ENCODE measurements at regions not wholly inside any gene's neighbourhood (a gene's known extent, or its start where the extent isn't known, plus 50 kb on each side); places are given as distances from the start of the nearest gene placed in this dataset.
A peak's percentile ranks its signal among the peaks of the same experiment; 100 is the strongest.

GRCh38 chr5:61777292-61777691, 445.2 kb downstream of the ZSWIM6 start:
- Histone ChIP-seq H2AFZ (ENCODE audit: low read length) (no peak overlapping the region), H3K4me3 (ENCODE audit: low read length in 2 of 2) (no peak overlapping the region), H3K4ac (ENCODE audit: low read length) (no peak overlapping the region), H3K14ac (ENCODE audit: low read length) (no peak overlapping the region), H2BK15ac (ENCODE audit: low read length) (no peak overlapping the region), H2BK12ac (ENCODE audit: low read length) (no peak overlapping the region), H3K9ac (ENCODE audit: low read depth, low read length, poor library complexity) (no peak overlapping the region), H2AK5ac (ENCODE audit: low read depth, low read length) (no peak overlapping the region), H3K4me2 (ENCODE audit: insufficient read depth, low read length, poor library complexity, severe bottlenecking) (no peak overlapping the region), H3K27ac (replicated peaks; ENCODE audit: low read length) (no peak overlapping the region), H4K8ac (ENCODE audit: low read depth, low read length) (no peak overlapping the region), H3K9me3 (replicated peaks in 1 of 2; ENCODE audit: control insufficient read depth in 2 of 2, insufficient read depth in 1 of 2, low read depth in 1 of 2, low read length in 2 of 2) (no peaks in the 10 kb centered on the region), H2BK120ac (ENCODE audit: low read depth, low read length) (no peak overlapping the region), H3K23ac (ENCODE audit: low read depth, low read length, poor library complexity) (no peak overlapping the region), H4K91ac (ENCODE audit: low read depth, low read length, poor library complexity) (no peak overlapping the region), H3K27me3 (ENCODE audit: control insufficient read depth in 3 of 3, insufficient read depth in 3 of 3, low read depth in 1 of 3, low read length in 3 of 3) (no peaks in the 10 kb centered on the region), H3K36me3 (replicated peaks in 1 of 2; ENCODE audit: control insufficient read depth in 2 of 2, insufficient read depth in 2 of 2, low read length in 2 of 2) (no peaks in the 10 kb centered on the region), H3K79me1 (ENCODE audit: low read depth, low read length) (no peaks in the 10 kb centered on the region), H3K4me1 (ENCODE audit: control insufficient read depth in 2 of 2, insufficient read depth in 1 of 2, low read depth in 1 of 2, low read length in 2 of 2) (peaks cover 0 to 5% of the 10 kb centered on the region in 2 donors), H2BK5ac (ENCODE audit: low read length) (no peak overlapping the region), H3K18ac (ENCODE audit: low read length) (no peak overlapping the region)
- no CpG with 5 or more reads among the region's 6 CpGs for WGBS, 2 donors (ENCODE audit: extremely low coverage in 2 of 2, insufficient read length in 2 of 2, insufficient replicate concordance in 1 of 2)
- DNase-seq (ENCODE audit: low spot score) = no peak

- no peaks in the 10 kb centered on the region for H3K9me3 ChIP-seq (replicated peaks in 1 of 2; ENCODE audit: control insufficient read depth in 2 of 2, insufficient read depth in 1 of 2, low read depth in 1 of 2, low read length in 2 of 2)
- H3K79me1 ChIP-seq (ENCODE audit: low read depth, low read length) = no peaks in the 10 kb centered on the region
- H3K4ac ChIP-seq (ENCODE audit: low read length) = no peak overlapping the region
- no peak overlapping the region for H2BK120ac ChIP-seq (ENCODE audit: low read depth, low read length)
- no peak overlapping the region for H3K23ac ChIP-seq (ENCODE audit: low read depth, low read length, poor library complexity)
- H3K18ac ChIP-seq (ENCODE audit: low read length) = no peak overlapping the region
- H2BK5ac ChIP-seq (ENCODE audit: low read length) = no peak overlapping the region
- no peak overlapping the region for H4K8ac ChIP-seq (ENCODE audit: low read depth, low read length)
- H3K36me3 ChIP-seq (replicated peaks in 1 of 2; ENCODE audit: control insufficient read depth in 2 of 2, insufficient read depth in 2 of 2, low read length in 2 of 2) = no peaks in the 10 kb centered on the region
- no peaks in the 10 kb centered on the region for H3K27me3 ChIP-seq (ENCODE audit: control insufficient read depth in 3 of 3, insufficient read depth in 3 of 3, low read depth in 1 of 3, low read length in 3 of 3)
- H3K4me1 ChIP-seq (ENCODE audit: control insufficient read depth in 2 of 2, insufficient read depth in 1 of 2, low read depth in 1 of 2, low read length in 2 of 2) = peaks cover 0 to 5% of the 10 kb centered on the region in 2 donors
- DNase-seq (ENCODE audit: low spot score) = no peak
- no peak overlapping the region for H3K9ac ChIP-seq (ENCODE audit: low read depth, low read length, poor library complexity)
- H3K27ac ChIP-seq (replicated peaks; ENCODE audit: low read length) = no peak overlapping the region
- no peak overlapping the region for H4K91ac ChIP-seq (ENCODE audit: low read depth, low read length, poor library complexity)
- H2AK5ac ChIP-seq (ENCODE audit: low read depth, low read length) = no peak overlapping the region
- H2AFZ ChIP-seq (ENCODE audit: low read length) = peak overlapping the region; percentile 46
- WGBS, 2 donors (ENCODE audit: extremely low coverage in 2 of 2, insufficient read length in 2 of 2, insufficient replicate concordance in 1 of 2) = no CpG with 5 or more reads among the region's 2 CpGs
- H3K4me3 ChIP-seq (ENCODE audit: low read length in 2 of 2) = no peak overlapping the region
- no peak overlapping the region for H2BK15ac ChIP-seq (ENCODE audit: low read length)
- H2BK12ac ChIP-seq (ENCODE audit: low read length) = no peak overlapping the region
- H3K14ac ChIP-seq (ENCODE audit: low read length) = no peak overlapping the region
- no peak overlapping the region for H3K4me2 ChIP-seq (ENCODE audit: insufficient read depth, low read length, poor library complexity, severe bottlenecking)
These were observed 447.7 kb downstream of the ZSWIM6 start for GRCh38 chr5:61779743-61780142.

GRCh38 chr5:61783481-61783880, 451.4 kb downstream of the ZSWIM6 start:
- no peaks in the 10 kb centered on the region for H3K27me3 ChIP-seq (ENCODE audit: control insufficient read depth in 3 of 3, insufficient read depth in 3 of 3, low read depth in 1 of 3, low read length in 3 of 3)

GRCh38 chr5:61784341-61784740, 452.3 kb downstream of the ZSWIM6 start:
- Histone ChIP-seq H3K27ac (replicated peaks; ENCODE audit: low read length) (no peak overlapping the region), H2AK5ac (ENCODE audit: low read depth, low read length) (no peak overlapping the region)
- WGBS, 2 donors (ENCODE audit: extremely low coverage in 2 of 2, insufficient read length in 2 of 2, insufficient replicate concordance in 1 of 2) = no CpG with 5 or more reads among the region's 6 CpGs

More at GRCh38 chr5:61783481-61783880, 451.4 kb downstream of the ZSWIM6 start:
- H3K27ac ChIP-seq (replicated peaks; ENCODE audit: low read length) = no peak overlapping the region
- DNase-seq (ENCODE audit: low spot score) = no peak
- H3K9ac ChIP-seq (ENCODE audit: low read depth, low read length, poor library complexity) = no peak overlapping the region
- H2BK120ac ChIP-seq (ENCODE audit: low read depth, low read length) = no peak overlapping the region
- WGBS, 2 donors (ENCODE audit: extremely low coverage in 2 of 2, insufficient read length in 2 of 2, insufficient replicate concordance in 1 of 2) = no CpG with 5 or more reads among the region's 2 CpGs
- no peak overlapping the region for H2BK12ac ChIP-seq (ENCODE audit: low read length)
- H3K23ac ChIP-seq (ENCODE audit: low read depth, low read length, poor library complexity) = no peak overlapping the region
- peak overlapping the region; percentile 24 for H2AFZ ChIP-seq (ENCODE audit: low read length)
- H3K79me1 ChIP-seq (ENCODE audit: low read depth, low read length) = no peaks in the 10 kb centered on the region
- H4K91ac ChIP-seq (ENCODE audit: low read depth, low read length, poor library complexity) = no peak overlapping the region
- H4K8ac ChIP-seq (ENCODE audit: low read depth, low read length) = no peak overlapping the region
- H2AK5ac ChIP-seq (ENCODE audit: low read depth, low read length) = no peak overlapping the region
- H2BK5ac ChIP-seq (ENCODE audit: low read length) = no peak overlapping the region
- no peak overlapping the region for H3K18ac ChIP-seq (ENCODE audit: low read length)
- no peaks in the 10 kb centered on the region for H3K4me1 ChIP-seq (ENCODE audit: control insufficient read depth in 2 of 2, insufficient read depth in 1 of 2, low read depth in 1 of 2, low read length in 2 of 2)
- H3K14ac ChIP-seq (ENCODE audit: low read length) = no peak overlapping the region
- H3K4me2 ChIP-seq (ENCODE audit: insufficient read depth, low read length, poor library complexity, severe bottlenecking) = no peak overlapping the region
- no peaks in the 10 kb centered on the region for H3K9me3 ChIP-seq (replicated peaks in 1 of 2; ENCODE audit: control insufficient read depth in 2 of 2, insufficient read depth in 1 of 2, low read depth in 1 of 2, low read length in 2 of 2)
- H3K4ac ChIP-seq (ENCODE audit: low read length) = no peak overlapping the region
- no peak overlapping the region for H3K4me3 ChIP-seq (ENCODE audit: low read length in 2 of 2)
- no peaks in the 10 kb centered on the region for H3K36me3 ChIP-seq (replicated peaks in 1 of 2; ENCODE audit: control insufficient read depth in 2 of 2, insufficient read depth in 2 of 2, low read length in 2 of 2)
- no peak overlapping the region for H2BK15ac ChIP-seq (ENCODE audit: low read length)

More at GRCh38 chr5:61784341-61784740, 452.3 kb downstream of the ZSWIM6 start:
- Histone ChIP-seq H3K14ac (ENCODE audit: low read length) (no peak overlapping the region), H3K4me3 (ENCODE audit: low read length in 2 of 2) (no peak overlapping the region), H3K4me2 (ENCODE audit: insufficient read depth, low read length, poor library complexity, severe bottlenecking) (no peak overlapping the region), H3K9me3 (replicated peaks in 1 of 2; ENCODE audit: control insufficient read depth in 2 of 2, insufficient read depth in 1 of 2, low read depth in 1 of 2, low read length in 2 of 2) (no peaks in the 10 kb centered on the region), H4K8ac (ENCODE audit: low read depth, low read length) (no peak overlapping the region), H2BK15ac (ENCODE audit: low read length) (no peak overlapping the region), H3K36me3 (replicated peaks in 1 of 2; ENCODE audit: control insufficient read depth in 2 of 2, insufficient read depth in 2 of 2, low read length in 2 of 2) (no peaks in the 10 kb centered on the region), H3K4me1 (ENCODE audit: control insufficient read depth in 2 of 2, insufficient read depth in 1 of 2, low read depth in 1 of 2, low read length in 2 of 2) (peaks cover 0 to 2% of the 10 kb centered on the region in 2 donors), H2BK120ac (ENCODE audit: low read depth, low read length) (no peak overlapping the region), H4K91ac (ENCODE audit: low read depth, low read length, poor library complexity) (no peak overlapping the region), H3K79me1 (ENCODE audit: low read depth, low read length) (no peaks in the 10 kb centered on the region), H3K9ac (ENCODE audit: low read depth, low read length, poor library complexity) (no peak overlapping the region), H3K23ac (ENCODE audit: low read depth, low read length, poor library complexity) (no peak overlapping the region), H3K4ac (ENCODE audit: low read length) (no peak overlapping the region), H2BK12ac (ENCODE audit: low read length) (no peak overlapping the region), H2AFZ (ENCODE audit: low read length) (no peak overlapping the region), H3K27me3 (ENCODE audit: control insufficient read depth in 3 of 3, insufficient read depth in 3 of 3, low read depth in 1 of 3, low read length in 3 of 3) (no peaks in the 10 kb centered on the region), H3K18ac (ENCODE audit: low read length) (no peak overlapping the region), H2BK5ac (ENCODE audit: low read length) (no peak overlapping the region)
- no peak for DNase-seq (ENCODE audit: low spot score)
